CD4-positive, alpha-beta T cell treated with Interleukin-17A for 4 hours (primary cell): ENCODE measurements at regions not wholly inside any gene's neighbourhood (a gene's known extent, or its start where the extent isn't known, plus 50 kb on each side); places are given as distances from the start of the nearest gene placed in this dataset.
A peak's percentile ranks its signal among the peaks of the same experiment; 100 is the strongest.

Experiments
- DNase-seq: peaks from one replicate; pipeline ENCODE4 v3.0.0-alpha.2; 2020; ENCODE audit warnings: mixed read lengths

GRCh38 chr3:176931991-176932390 lies 265.3 kb downstream of the TBL1XR1 start:
- no peak for DNase-seq

- no peak for DNase-seq
These were observed 266.3 kb downstream of the TBL1XR1 start for GRCh38 chr3:176930942-176931341.

GRCh38 chr3:176928582-176928931 lies 268.7 kb downstream of the TBL1XR1 start:
- no peak for DNase-seq

GRCh38 chr3:176927706-176928581 lies 269.3 kb downstream of the TBL1XR1 start:
- no peak for DNase-seq

- DNase-seq, result no peak
These were observed 270.0 kb downstream of the TBL1XR1 start for GRCh38 chr3:176927280-176927679.

- no peak for DNase-seq
These were observed 270.6 kb downstream of the TBL1XR1 start for GRCh38 chr3:176926688-176927087.

- no peak for DNase-seq
These were observed 271.2 kb downstream of the TBL1XR1 start for GRCh38 chr3:176926034-176926433.

- DNase-seq, result no peak
These were observed 276.5 kb downstream of the TBL1XR1 start for GRCh38 chr3:176920766-176921160.

GRCh38 chr3:176919836-176920765 lies 277.2 kb downstream of the TBL1XR1 start:
- DNase-seq, result no peak

GRCh38 chr3:176916777-176917176 lies 280.5 kb downstream of the TBL1XR1 start:
- DNase-seq, result no peak

- no peak for DNase-seq
These were observed 282.5 kb downstream of the TBL1XR1 start for GRCh38 chr3:176914764-176915163.

GRCh38 chr3:176911579-176911978 lies 285.7 kb downstream of the TBL1XR1 start:
- no peak for DNase-seq

- DNase-seq, result no peak
These were observed 288.2 kb downstream of the TBL1XR1 start for GRCh38 chr3:176909044-176909443.

- no peak for DNase-seq
These were observed 291.0 kb downstream of the TBL1XR1 start for GRCh38 chr3:176906046-176906905.

- DNase-seq, result no peak
These were observed 292.0 kb downstream of the TBL1XR1 start for GRCh38 chr3:176905331-176905730.

GRCh38 chr3:176904506-176904905 lies 292.8 kb downstream of the TBL1XR1 start:
- DNase-seq, result no peak

- no peak for DNase-seq
These were observed 300.6 kb downstream of the TBL1XR1 start for GRCh38 chr3:176896640-176897039.

GRCh38 chr3:176896165-176896564 lies 301.1 kb downstream of the TBL1XR1 start:
- DNase-seq, result no peak

- no peak for DNase-seq
These were observed 317.6 kb downstream of the TBL1XR1 start for GRCh38 chr3:176879710-176880109.

GRCh38 chr3:176873261-176873660 lies 324.0 kb downstream of the TBL1XR1 start:
- DNase-seq, result no peak

GRCh38 chr3:176872771-176873209 lies 324.5 kb downstream of the TBL1XR1 start:
- DNase-seq, result peak; percentile 60

- DNase-seq, result no peak
These were observed 326.8 kb downstream of the TBL1XR1 start for GRCh38 chr3:176870451-176870850.
